NT2/D1 (cell line): ENCODE measurements at regions not wholly inside any gene's neighbourhood (a gene's known extent, or its start where the extent isn't known, plus 50 kb on each side); places are given as distances from the start of the nearest gene placed in this dataset.
A peak's percentile ranks its signal among the peaks of the same experiment; 100 is the strongest.

Experiments used
- DNase-seq: peaks from one replicate; pipeline ENCODE4 v3.0.0-alpha.2; 2011; ENCODE audit warnings: low read depth, low spot score
- H3K27me3 ChIP-seq: 2 replicates; pipeline ENCODE4 v1.6.0; 2011; ENCODE audit warnings: mild to moderate bottlenecking; ENCODE audit not compliant: insufficient read length, insufficient read depth
- H3K36me3 ChIP-seq: 2 replicates; pipeline ENCODE4 v1.6.1; 2011; ENCODE audit warnings: mild to moderate bottlenecking, low read length, mixed read lengths; ENCODE audit not compliant: insufficient read depth, insufficient read length
- H3K4me1 ChIP-seq: 2 replicates; pipeline ENCODE4 v1.5.1; 2011; ENCODE audit not compliant: insufficient read depth, insufficient read length
- H3K4me3 ChIP-seq: 2 replicates; pipeline ENCODE4 v1.5.1; 2011; ENCODE audit warnings: low read depth; ENCODE audit not compliant: insufficient read length
- H3K9ac ChIP-seq: 2 replicates; pipeline ENCODE4 v1.6.0; 2011; ENCODE audit warnings: low read depth; ENCODE audit not compliant: insufficient read length
- H3K9me3 ChIP-seq: 2 replicates; pipeline ENCODE4 v1.5.1; 2011; ENCODE audit warnings: mild to moderate bottlenecking, low read length; ENCODE audit not compliant: insufficient read depth
- SUZ12 ChIP-seq: IDR thresholded peaks from 2 replicates; pipeline ENCODE4 v1.6.1; 2011; ENCODE audit not compliant: insufficient read length, insufficient read depth; ENCODE audit errors: extremely low read depth
- YY1 ChIP-seq: IDR thresholded peaks from 2 replicates; pipeline ENCODE4 v1.6.1; 2011; ENCODE audit not compliant: insufficient read length, insufficient read depth
- ZNF274 ChIP-seq: IDR thresholded peaks from 2 replicates; pipeline ENCODE4 v1.6.1; 2011; ENCODE audit warnings: mild to moderate bottlenecking, low read depth, low read length

DNA sequence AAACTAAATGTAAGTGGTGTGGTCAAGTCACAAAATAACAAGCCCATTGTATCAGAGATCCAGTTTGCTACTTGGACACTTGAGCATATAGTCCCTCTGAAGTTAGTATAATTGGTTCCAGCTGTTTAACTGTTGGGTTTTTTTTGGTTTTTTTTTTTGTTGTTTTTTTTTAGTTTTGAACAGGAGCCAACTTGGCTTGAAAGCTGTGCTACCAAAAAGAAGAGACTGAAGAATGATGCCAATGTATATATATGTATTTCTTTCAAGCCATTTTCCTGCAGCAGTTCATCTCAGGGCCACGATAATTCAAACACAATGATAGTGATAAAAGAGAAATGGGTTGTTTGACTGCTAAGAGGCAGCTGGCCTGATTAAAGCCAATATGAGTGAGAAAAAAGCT is 138.3 kb downstream of the PCDH18 start:
- H3K9ac ChIP-seq: no peak overlapping the region
- no peaks in the 10 kb centered on the region for H3K27me3 ChIP-seq
- H3K36me3 ChIP-seq: no peaks in the 10 kb centered on the region
- H3K4me3 ChIP-seq: no peak overlapping the region
- TF ChIP-seq YY1 (no peak), SUZ12 (no peak), ZNF274 (no peak)
- H3K9me3 ChIP-seq: no peaks in the 10 kb centered on the region
- H3K4me1 ChIP-seq: no peaks in the 10 kb centered on the region
- DNase-seq: no peak

- no peaks in the 10 kb centered on the region for H3K9me3 ChIP-seq
- H3K4me3 ChIP-seq: no peak overlapping the region
- H3K9ac ChIP-seq: no peak overlapping the region
- TF ChIP-seq YY1 (no peak), SUZ12 (no peak), ZNF274 (no peak)
- no peaks in the 10 kb centered on the region for H3K36me3 ChIP-seq
- H3K4me1 ChIP-seq: no peaks in the 10 kb centered on the region
- H3K27me3 ChIP-seq: no peaks in the 10 kb centered on the region
- peak; percentile 1 for DNase-seq
Observed at GRCh38 chr4:137393044-137393443, 139.2 kb downstream of the PCDH18 start.

GRCh38 chr4:137390707-137391106 is 141.6 kb downstream of the PCDH18 start:
- no peaks in the 10 kb centered on the region for H3K36me3 ChIP-seq
- no peaks in the 10 kb centered on the region for H3K4me1 ChIP-seq
- DNase-seq: no peak
- H3K27me3 ChIP-seq: no peaks in the 10 kb centered on the region
- no peak overlapping the region for H3K4me3 ChIP-seq
- no peak overlapping the region for H3K9ac ChIP-seq
- no peaks in the 10 kb centered on the region for H3K9me3 ChIP-seq
- TF ChIP-seq SUZ12 (no peak), YY1 (no peak), ZNF274 (no peak)

GRCh38 chr4:137389911-137390520 is 142.3 kb downstream of the PCDH18 start:
- Histone ChIP-seq H3K9ac (no peak overlapping the region), H3K27me3 (no peaks in the 10 kb centered on the region), H3K4me3 (no peak overlapping the region), H3K9me3 (no peaks in the 10 kb centered on the region), H3K4me1 (no peaks in the 10 kb centered on the region), H3K36me3 (no peaks in the 10 kb centered on the region)
- TF ChIP-seq SUZ12 (no peak), ZNF274 (no peak), YY1 (no peak)
- DNase-seq: no peak

GRCh38 chr4:137387924-137388323 is 144.4 kb downstream of the PCDH18 start:
- Histone ChIP-seq H3K36me3 (no peaks in the 10 kb centered on the region), H3K9ac (no peak overlapping the region), H3K9me3 (no peaks in the 10 kb centered on the region), H3K4me1 (no peaks in the 10 kb centered on the region), H3K27me3 (no peaks in the 10 kb centered on the region), H3K4me3 (no peak overlapping the region)
- DNase-seq: no peak
- no peak for TF ChIP-seq ZNF274
- TF ChIP-seq YY1: no peak
- no peak for TF ChIP-seq SUZ12

DNA sequence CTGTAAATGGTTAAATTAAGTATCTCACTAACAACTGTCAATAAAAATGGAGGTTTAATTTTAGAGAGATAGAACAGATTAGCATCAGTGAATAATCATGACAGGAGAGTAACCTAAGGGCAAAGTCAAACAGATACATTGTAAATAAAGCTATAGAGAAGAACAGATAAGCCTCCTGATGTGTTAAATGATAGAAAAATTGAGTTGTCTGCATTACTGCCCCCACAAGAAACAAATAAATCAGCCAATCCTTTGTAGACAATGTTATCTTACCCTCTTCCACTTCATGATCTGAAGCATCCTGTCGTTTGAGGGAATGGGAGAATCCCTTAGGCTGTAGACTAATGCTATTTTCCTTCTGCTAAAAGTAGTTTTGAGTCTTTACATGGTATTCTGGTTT is 147.8 kb downstream of the PCDH18 start:
- TF ChIP-seq YY1 (no peak), SUZ12 (no peak), ZNF274 (no peak)
- Histone ChIP-seq H3K27me3 (no peaks in the 10 kb centered on the region), H3K4me1 (no peaks in the 10 kb centered on the region), H3K36me3 (no peaks in the 10 kb centered on the region), H3K9me3 (no peaks in the 10 kb centered on the region), H3K9ac (no peak overlapping the region), H3K4me3 (no peak overlapping the region)
- no peak for DNase-seq

DNA sequence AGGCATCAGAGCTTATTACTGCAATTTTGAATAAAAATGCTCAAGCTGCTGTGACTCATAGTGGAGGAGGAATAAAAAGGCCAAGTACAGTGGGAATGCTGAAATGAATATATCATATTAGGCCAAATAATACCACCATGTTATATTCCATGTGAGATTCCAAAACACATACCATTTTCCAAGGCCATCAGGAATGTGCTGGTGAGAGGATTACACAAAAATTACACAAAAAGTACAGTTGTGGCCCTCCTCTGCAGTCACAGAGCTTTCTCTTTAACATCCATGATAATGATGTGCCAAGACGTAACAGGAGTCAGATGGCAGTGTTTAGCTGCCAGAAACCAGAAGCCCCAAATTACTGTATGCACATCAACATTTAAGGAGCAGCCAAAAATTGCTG is 153.5 kb downstream of the PCDH18 start:
- H3K4me1 ChIP-seq: no peaks in the 10 kb centered on the region
- TF ChIP-seq SUZ12 (no peak), YY1 (no peak), ZNF274 (no peak)
- no peak overlapping the region for H3K9ac ChIP-seq
- H3K9me3 ChIP-seq: no peaks in the 10 kb centered on the region
- no peaks in the 10 kb centered on the region for H3K27me3 ChIP-seq
- DNase-seq: no peak
- H3K36me3 ChIP-seq: no peaks in the 10 kb centered on the region
- no peak overlapping the region for H3K4me3 ChIP-seq

- no peaks in the 10 kb centered on the region for H3K4me1 ChIP-seq
- H3K27me3 ChIP-seq: no peaks in the 10 kb centered on the region
- no peaks in the 10 kb centered on the region for H3K9me3 ChIP-seq
- no peaks in the 10 kb centered on the region for H3K36me3 ChIP-seq
- H3K9ac ChIP-seq: no peak overlapping the region
- no peak overlapping the region for H3K4me3 ChIP-seq
- DNase-seq: no peak
- TF ChIP-seq ZNF274: no peak
- TF ChIP-seq YY1: no peak
- no peak for TF ChIP-seq SUZ12
Observed at GRCh38 chr4:137378393-137378792, 153.9 kb downstream of the PCDH18 start.
